H1 (cell line): ENCODE measurements at regions not wholly inside any gene's neighbourhood (a gene's known extent, or its start where the extent isn't known, plus 50 kb on each side); places are given as distances from the start of the nearest gene placed in this dataset.

Experiments
- CTCF ChIA-PET: fragments of 300-600 bp; sonication (Branson Sonifier 250); formaldehyde crosslinking; loops from one replicate; lab custom pipeline; 2021; ENCODE audit not compliant: partially characterized antibody; lab: Charles Lee
- POLR2A ChIA-PET: fragments of 300-600 bp; sonication (Branson Sonifier 250); formaldehyde crosslinking; loops from one replicate; lab custom pipeline; 2021; ENCODE audit warnings: inconsistent platforms; ENCODE audit not compliant: partially characterized antibody; lab: Charles Lee
- DNase-seq, 2 experiments: peaks; one replicate each; pipeline versions ENCODE4 v3.0.0 to v3.0.0-alpha.2; 2010 to 2022; ENCODE audit warnings: low spot score in 2 of 2, low read depth in 1 of 2, mixed read lengths in 1 of 2
- FAIRE-seq: peaks from 2 replicates; lab custom pipeline; 2011; peaks lifted over from hg19 to GRCh38; lab: Jason Lieb, UNC
- H2AFZ ChIP-seq: 2 replicates; pipeline ENCODE4 v1.8.1; 2012; ENCODE audit warnings: low read length, inconsistent platforms
- H2AK5ac ChIP-seq: 2 replicates; pipeline ENCODE4 v1.6.1; 2013; ENCODE audit warnings: low read depth, low read length
- H2BK120ac ChIP-seq: replicated peaks from 2 replicates; pipeline ENCODE3; 2013; ENCODE audit warnings: low read depth, low read length, inconsistent platforms
- H2BK12ac ChIP-seq: 2 replicates; pipeline ENCODE4 v1.6.1; 2013; ENCODE audit warnings: low read depth, low read length
- H2BK15ac ChIP-seq: 2 replicates; pipeline ENCODE4 v1.6.1; 2013; ENCODE audit warnings: low read length
- H2BK20ac ChIP-seq: 2 replicates; pipeline ENCODE4 v1.6.1; 2013; ENCODE audit warnings: low read length
- H2BK5ac ChIP-seq: 2 replicates; pipeline ENCODE4 v1.6.1; 2013; ENCODE audit warnings: low read depth, low read length
- H3K14ac ChIP-seq: 2 replicates; pipeline ENCODE4 v1.6.1; 2013; ENCODE audit warnings: inconsistent platforms; ENCODE audit not compliant: insufficient read length
- H3K18ac ChIP-seq: 2 replicates; pipeline ENCODE4 v1.6.1; 2013; ENCODE audit warnings: low read length; ENCODE audit errors: extremely low read depth
- H3K23ac ChIP-seq: 2 replicates; pipeline ENCODE4 v1.6.1; 2013; ENCODE audit warnings: inconsistent platforms; ENCODE audit not compliant: insufficient read length
- H3K23me2 ChIP-seq: 2 replicates; pipeline ENCODE4 v1.6.1; 2013; ENCODE audit warnings: low read depth, low read length
- H3K27ac ChIP-seq: 2 replicates; pipeline ENCODE4 v1.6.1; 2011; ENCODE audit warnings: low read depth, low read length, inconsistent platforms
- H3K27me3 ChIP-seq, 4 experiments: replicated peaks in 1 of 4; 1 replicate in 1 of 4; 2 replicates in 3 of 4; pipeline versions ENCODE4 v1.6.1 to v1.8.1; 2011 to 2013; ENCODE audit warnings: low read length in 3 of 4, mild to moderate bottlenecking in 3 of 4, inconsistent platforms in 2 of 4, mixed read lengths in 2 of 4, moderate library complexity in 1 of 4; ENCODE audit not compliant: control insufficient read depth in 3 of 4, insufficient read depth in 3 of 4; ENCODE audit errors: extremely low read depth in 1 of 4
- H3K36me3 ChIP-seq, 4 experiments: 2 replicates each; pipeline versions ENCODE4 v1.6.1 to v1.8.1; 2011 to 2013; ENCODE audit warnings: mild to moderate bottlenecking in 4 of 4, low read length in 3 of 4, moderate library complexity in 2 of 4, control low read depth in 1 of 4, inconsistent platforms in 1 of 4; ENCODE audit not compliant: insufficient read depth in 4 of 4, control insufficient read depth in 2 of 4
- H3K4ac ChIP-seq: replicated peaks from 2 replicates; pipeline ENCODE3; 2013; ENCODE audit warnings: low read length, low read depth, mixed read lengths, inconsistent platforms; ENCODE audit not compliant: insufficient read length
- H3K4me1 ChIP-seq, 4 experiments: replicated peaks in 1 of 4; 1 replicate in 1 of 4; 2 replicates in 3 of 4; pipeline versions ENCODE4 v1.6.1 to v1.8.1; 2011 to 2013; ENCODE audit warnings: low read length in 3 of 4, inconsistent platforms in 2 of 4, mixed read lengths in 1 of 4; ENCODE audit not compliant: insufficient read depth in 4 of 4, control insufficient read depth in 3 of 4
- H3K4me2 ChIP-seq, 2 experiments: 2 replicates each; pipeline versions ENCODE4 v1.6.1 to v1.8.1; 2011 to 2013; ENCODE audit warnings: low read depth in 2 of 2, low read length in 2 of 2, control low read depth in 1 of 2, inconsistent platforms in 1 of 2, mild to moderate bottlenecking in 1 of 2; ENCODE audit not compliant: insufficient read depth in 1 of 2
- H3K4me3 ChIP-seq, 4 experiments: fragments of 200-600, 300-600 bp in 1 of 4; sonication (generic), shearing (Covaris generic), sonication (Bioruptor Twin) in 1 of 4; 2 replicates each; pipeline versions ENCODE4 v1.5.1 to v1.8.1; 2011 to 2016; ENCODE audit warnings: low read length in 4 of 4, low read depth in 3 of 4, control low read depth in 2 of 4, inconsistent platforms in 2 of 4, mild to moderate bottlenecking in 2 of 4, mixed read lengths in 1 of 4, moderate library complexity in 1 of 4; ENCODE audit not compliant: insufficient read depth in 2 of 4; ENCODE audit errors: extremely low read depth in 1 of 4
- H3K56ac ChIP-seq: replicated peaks from 2 replicates; pipeline ENCODE3; 2013; ENCODE audit warnings: low read depth, mild to moderate bottlenecking, mixed read lengths, low read length, inconsistent platforms; ENCODE audit not compliant: insufficient read length
- H3K79me1 ChIP-seq: 2 replicates; pipeline ENCODE4 v1.6.1; 2013; ENCODE audit warnings: low read depth, low read length, control low read depth
- H3K79me2 ChIP-seq, 2 experiments: 2 replicates each; pipeline versions ENCODE4 v1.6.1 to v1.8.1; 2012 to 2013; ENCODE audit warnings: low read length in 2 of 2, mild to moderate bottlenecking in 2 of 2, inconsistent platforms in 1 of 2; ENCODE audit not compliant: insufficient read depth in 2 of 2, control insufficient read depth in 1 of 2
- H3K9ac ChIP-seq, 4 experiments: replicated peaks in 1 of 4; 1 replicate in 1 of 4; 2 replicates in 3 of 4; pipeline versions ENCODE4 v1.6.1 to v1.8.1; 2011 to 2013; ENCODE audit warnings: low read depth in 3 of 4, low read length in 3 of 4, control low read depth in 2 of 4, mild to moderate bottlenecking in 2 of 4, moderate library complexity in 2 of 4, inconsistent platforms in 1 of 4; ENCODE audit errors: extremely low read depth in 1 of 4
- H3K9me3 ChIP-seq, 2 experiments: 2 replicates each; pipeline versions ENCODE4 v1.6.1 to v1.8.1; 2012 to 2013; ENCODE audit warnings: mild to moderate bottlenecking in 2 of 2, moderate library complexity in 2 of 2, control low read depth in 1 of 2, inconsistent platforms in 1 of 2, low read depth in 1 of 2, low read length in 1 of 2, mixed read lengths in 1 of 2; ENCODE audit not compliant: insufficient read depth in 2 of 2
- H4K20me1 ChIP-seq, 2 experiments: replicated peaks in 1 of 2; 2 replicates each; pipeline versions ENCODE3 to v1.8.1; 2011 to 2013; ENCODE audit warnings: inconsistent platforms in 2 of 2, low read length in 2 of 2, mild to moderate bottlenecking in 1 of 2; ENCODE audit not compliant: insufficient read depth in 2 of 2, control insufficient read depth in 1 of 2
- H4K5ac ChIP-seq: 2 replicates; pipeline ENCODE4 v1.6.1; 2013; ENCODE audit warnings: low read length, low read depth, mixed read lengths, inconsistent platforms; ENCODE audit not compliant: insufficient read length
- H4K8ac ChIP-seq: 2 replicates; pipeline ENCODE4 v1.8.0; 2013; ENCODE audit warnings: mild to moderate bottlenecking, moderate library complexity, low read length, inconsistent platforms; ENCODE audit not compliant: insufficient read depth; ENCODE audit errors: extremely low read depth
- H4K91ac ChIP-seq: replicated peaks from 2 replicates; pipeline ENCODE3; 2013; ENCODE audit warnings: low read length, mixed read lengths, inconsistent platforms; ENCODE audit not compliant: insufficient read length
- BRCA1 ChIP-seq: IDR thresholded peaks from 2 replicates; pipeline ENCODE4 v1.6.1; 2012; ENCODE audit warnings: low read depth, low read length, improper control_type of control experiment
- EGR1 ChIP-seq: IDR thresholded peaks from 2 replicates; pipeline ENCODE4 v1.6.1; 2011; ENCODE audit warnings: low read depth, low read length, borderline replicate concordance
- HDAC2 ChIP-seq, 2 experiments: fragments of 300-600 bp in 1 of 2; sonication (generic) in 1 of 2; IDR thresholded peaks; 2 replicates each; pipeline ENCODE4 v1.6.1; 2011 to 2012; ENCODE audit warnings: low read depth in 2 of 2, low read length in 2 of 2, mild to moderate bottlenecking in 2 of 2, moderate library complexity in 2 of 2, borderline replicate concordance in 1 of 2, inconsistent platforms in 1 of 2
- KDM5A ChIP-seq: fragments of 200-600 bp; IDR thresholded peaks from 2 replicates; pipeline ENCODE4 v1.7.1; 2012; ENCODE audit warnings: mild to moderate bottlenecking, low read length, inconsistent platforms, mixed read lengths
- SAP30 ChIP-seq: fragments of 300-600 bp; sonication (generic); IDR thresholded peaks from 2 replicates; pipeline ENCODE4 v1.7.1; 2012; ENCODE audit warnings: low read length, moderate library complexity, mild to moderate bottlenecking, inconsistent platforms; ENCODE audit not compliant: insufficient read depth, insufficient replicate concordance
- WGBS, 2 experiments: shearing (Covaris generic) in 1 of 2; methylation state at CpG; one replicate each; pipeline versions ENCODE4 v1.1.6 to v1.1.7; 2013 to 2015; ENCODE audit warnings: low lambda C conversion rate in 2 of 2, mixed read lengths in 2 of 2, inconsistent platforms in 1 of 2, low coverage in 1 of 2, missing lambda C conversion rate in 1 of 2; ENCODE audit not compliant: insufficient replicate concordance in 2 of 2, insufficient coverage in 1 of 2, insufficient read length in 1 of 2; ENCODE audit errors: extremely low coverage in 1 of 2, missing lambda C conversion rate in 1 of 2; 5-methylcytosine and 5-hydroxymethylcytosine counted together

- DNase-seq: no peak
- Histone ChIP-seq H3K23ac (no peak overlapping the region), H4K20me1 (no peaks in the 10 kb centered on the region), H3K9ac (no peak overlapping the region), H3K23me2 (no peaks in the 10 kb centered on the region), H3K36me3 (no peaks in the 10 kb centered on the region), H3K14ac (no peak overlapping the region), H2AK5ac (no peak overlapping the region), H3K4me2 (no peak overlapping the region), H2BK120ac (no peak overlapping the region), H2BK15ac (no peak overlapping the region), H3K27me3 (no peaks in the 10 kb centered on the region), H4K8ac (no peak overlapping the region), H3K27ac (no peak overlapping the region), H3K18ac (no peak overlapping the region), H3K79me1 (no peaks in the 10 kb centered on the region), H3K79me2 (no peaks in the 10 kb centered on the region), H3K4me1 (no peaks in the 10 kb centered on the region), H2AFZ (peak overlapping the region; percentile 72; the same call in 1 of the 2 replicates), H3K4ac (no peak overlapping the region), H4K91ac (no peak overlapping the region), H2BK5ac (no peak overlapping the region), H4K5ac (no peak overlapping the region), H3K4me3 (no peak overlapping the region), H3K9me3 (no peaks in the 10 kb centered on the region), H3K56ac (no peak overlapping the region), H2BK20ac (no peak overlapping the region), H2BK12ac (no peak overlapping the region)
- ChIA-PET POLR2A (no interaction called here), CTCF (no interaction called here)
- no peak for FAIRE-seq
- WGBS, 2 experiments: 92% methylated on average over 3 of the region's 3 CpGs; no CpG with 5 or more reads in 1 of the 2 experiments
- TF ChIP-seq SAP30 (no peak), HDAC2 (IDR thresholded peaks at IDR 0.05; ENCODE audit: borderline replicate concordance in 1 of 2, low read depth in 2 of 2, low read length in 2 of 2) (no peak), BRCA1 (no peak), EGR1 (no peak), KDM5A (no peak)
Measured at GRCh38 chr4:130424211-130424610, 1328.3 kb downstream of the C4orf33 start.
